ENCODE measurements at regions not wholly inside any gene's neighbourhood (a gene's known extent, or its start where the extent isn't known, plus 50 kb on each side); places are given as distances from the start of the nearest gene placed in this dataset.
A peak's percentile ranks its signal among the peaks of the same experiment; 100 is the strongest.

GRCh38 chr1:88320291-88320690, 363.8 kb upstream of the PKN2 start:
- no peak for TF ChIP-seq CTCF (conservative IDR thresholded peaks at IDR 0.05; ENCODE audit: control insufficient read depth, insufficient read depth, low read depth, low read length)
- no peak for DNase-seq (ENCODE audit: low read depth)
- no peak overlapping the region for H3K4me3 ChIP-seq (ENCODE audit: control insufficient read depth, low read depth, low read length)

- TF ChIP-seq CTCF (conservative IDR thresholded peaks at IDR 0.05; ENCODE audit: control insufficient read depth, insufficient read depth, low read depth, low read length): no peak
- H3K4me3 ChIP-seq (ENCODE audit: control insufficient read depth, low read depth, low read length): no peak overlapping the region
- no peak for DNase-seq (ENCODE audit: low read depth)
These were observed 362.4 kb upstream of the PKN2 start for GRCh38 chr1:88321706-88322105.

GRCh38 chr1:88324899-88325298, 359.2 kb upstream of the PKN2 start:
- H3K4me3 ChIP-seq (ENCODE audit: control insufficient read depth, low read depth, low read length): no peak overlapping the region
- no peak for TF ChIP-seq CTCF (conservative IDR thresholded peaks at IDR 0.05; ENCODE audit: control insufficient read depth, insufficient read depth, low read depth, low read length)
- no peak for DNase-seq (ENCODE audit: low read depth)

- no peak for TF ChIP-seq CTCF (conservative IDR thresholded peaks at IDR 0.05; ENCODE audit: control insufficient read depth, insufficient read depth, low read depth, low read length)
- H3K4me3 ChIP-seq (ENCODE audit: control insufficient read depth, low read depth, low read length): no peak overlapping the region
- peak; percentile 88 for DNase-seq (ENCODE audit: low read depth)
These were observed 356.4 kb upstream of the PKN2 start for GRCh38 chr1:88327391-88328267.

- no peak for TF ChIP-seq CTCF (conservative IDR thresholded peaks at IDR 0.05; ENCODE audit: control insufficient read depth, insufficient read depth, low read depth, low read length)
- no peak overlapping the region for H3K4me3 ChIP-seq (ENCODE audit: control insufficient read depth, low read depth, low read length)
- DNase-seq (ENCODE audit: low read depth): no peak
These were observed 353.9 kb upstream of the PKN2 start for GRCh38 chr1:88330201-88330600.

GRCh38 chr1:88333086-88333695, 350.9 kb upstream of the PKN2 start:
- H3K4me3 ChIP-seq (ENCODE audit: control insufficient read depth, low read depth, low read length): no peak overlapping the region
- TF ChIP-seq CTCF (conservative IDR thresholded peaks at IDR 0.05; ENCODE audit: control insufficient read depth, insufficient read depth, low read depth, low read length): no peak
- DNase-seq (ENCODE audit: low read depth): no peak

All from fibroblast of mammary gland (primary cell).